HCT116 (cell line): ENCODE measurements at regions not wholly inside any gene's neighbourhood (a gene's known extent, or its start where the extent isn't known, plus 50 kb on each side); places are given as distances from the start of the nearest gene placed in this dataset.

Experiments used
- ATAC-seq: fragments of 200-7000 bp; cut with Tn5 transposase; 2 replicates; pipeline ENCODE4 v1.9.1; 2020; ENCODE audit warnings: mild to moderate bottlenecking, moderate library complexity
- BruUV-seq: library from RNA; stranded (reverse); fragments of 400-500 nt; replicated peaks from 2 replicates; lab custom pipeline; 2021; lab: Mats Ljungman, UMichigan
- CTCF ChIA-PET: fragments of 300-600 bp; sonication (Branson Sonifier 250); formaldehyde crosslinking; loops from one replicate; lab custom pipeline; 2021; ENCODE audit warnings: antibody characterized with exemption; lab: Charles Lee
- POLR2A ChIA-PET: fragments of 300-600, 350-600 bp; sonication (Branson Sonifier 250); formaldehyde crosslinking; loops from one replicate; lab custom pipeline; 2021; ENCODE audit warnings: antibody characterized with exemption; lab: Charles Lee
- RAD21 ChIA-PET, 2 experiments: fragments of 300-600 bp; sonication (Branson Sonifier 250); formaldehyde crosslinking; loops; one replicate each; lab custom pipeline; 2023; ENCODE audit warnings: low total read pairs in 2 of 2; ENCODE audit not compliant: uncharacterized antibody in 2 of 2, unreplicated experiment in 2 of 2, low non-redundant PET in 1 of 2; lab: Charles Lee
- DNase-seq: peaks from one replicate; pipeline ENCODE4 v3.0.0-alpha.2; 2010; ENCODE audit warnings: low read depth, low spot score
- H2AFZ ChIP-seq: fragments of 200-600 bp; shearing (Covaris generic), sonication (generic); 2 replicates; pipeline ENCODE4 v1.6.1; 2017; ENCODE audit warnings: low read depth, mixed run types, mixed read lengths, antibody characterized with exemption, low read length; ENCODE audit not compliant: poor library complexity, severe bottlenecking
- H3K27ac ChIP-seq: 2 replicates; pipeline ENCODE4 v1.5.1; 2012; ENCODE audit warnings: low read depth, low read length
- H3K27me3 ChIP-seq: fragments of 200-600 bp; sonication (generic); 2 replicates; pipeline ENCODE4 v1.6.1; 2016; ENCODE audit warnings: mixed run types, low read length, mixed read lengths; ENCODE audit not compliant: insufficient read depth
- H3K36me3 ChIP-seq, 2 experiments: fragments of 200-500 bp in 1 of 2; fragments of 200-600 bp in 1 of 2; sonication (Bioruptor generic) in 1 of 2; sonication (generic) in 1 of 2; 2 replicates each; pipeline versions ENCODE4 v1.5.1 to v1.6.1; 2014 to 2016; ENCODE audit warnings: low read length in 2 of 2, inconsistent platforms in 1 of 2, mixed read lengths in 1 of 2, mixed run types in 1 of 2; ENCODE audit not compliant: insufficient read depth in 2 of 2, control insufficient read depth in 1 of 2
- H3K4me1 ChIP-seq, 2 experiments: fragments of 200-600 bp in 1 of 2; sonication (generic) in 1 of 2; 2 replicates each; pipeline versions ENCODE4 v1.5.1 to v1.6.1; 2012 to 2017; ENCODE audit warnings: low read length in 2 of 2, inconsistent platforms in 1 of 2, mild to moderate bottlenecking in 1 of 2, mixed read lengths in 1 of 2, mixed run types in 1 of 2, moderate library complexity in 1 of 2; ENCODE audit not compliant: insufficient read depth in 2 of 2, control insufficient read depth in 1 of 2
- H3K4me2 ChIP-seq: fragments of 200-600 bp; sonication (generic); 2 replicates; pipeline ENCODE4 v1.6.1; 2017; ENCODE audit warnings: mixed run types, low read length, mixed read lengths
- H3K4me3 ChIP-seq, 2 experiments: fragments of 200-600 bp in 1 of 2; sonication (generic) in 1 of 2; replicated peaks in 1 of 2; 2 replicates each; pipeline ENCODE4 v1.5.1; 2011 to 2016; ENCODE audit warnings: low read length in 2 of 2, control low read depth in 1 of 2, low read depth in 1 of 2, mild to moderate bottlenecking in 1 of 2, mixed read lengths in 1 of 2, mixed run types in 1 of 2
- H3K79me2 ChIP-seq: fragments of 200-600 bp; sonication (generic); 2 replicates; pipeline ENCODE4 v1.6.1; 2017; ENCODE audit warnings: mild to moderate bottlenecking, mixed run types, low read length, moderate library complexity, mixed read lengths; ENCODE audit not compliant: insufficient read depth
- H3K9ac ChIP-seq: fragments of 200-600 bp; sonication (generic); 2 replicates; pipeline ENCODE4 v1.6.1; 2016; ENCODE audit warnings: low read length, mixed read lengths
- H3K9me2 ChIP-seq: fragments of 200-600 bp; sonication (generic), shearing (Covaris generic); 2 replicates; pipeline ENCODE4 v1.6.1; 2017; ENCODE audit warnings: mixed run types, mild to moderate bottlenecking, moderate library complexity; ENCODE audit not compliant: insufficient read depth
- H3K9me3 ChIP-seq, 2 experiments: fragments of 200-500 bp in 1 of 2; fragments of 200-600 bp in 1 of 2; sonication (Bioruptor generic) in 1 of 2; sonication (generic) in 1 of 2; 2 replicates each; pipeline ENCODE4 v1.6.1; 2014 to 2017; ENCODE audit warnings: low read length in 2 of 2, mixed read lengths in 2 of 2, inconsistent platforms in 1 of 2, low read depth in 1 of 2, mild to moderate bottlenecking in 1 of 2, mixed run types in 1 of 2, moderate library complexity in 1 of 2; ENCODE audit not compliant: control insufficient read depth in 1 of 2, insufficient read depth in 1 of 2
- H4K20me1 ChIP-seq: fragments of 200-600 bp; sonication (generic), shearing (Covaris generic); 2 replicates; pipeline ENCODE4 v1.6.1; 2017; ENCODE audit warnings: mixed run types, mild to moderate bottlenecking, moderate library complexity; ENCODE audit not compliant: insufficient read depth
- CEBPB ChIP-seq: IDR thresholded peaks from 2 replicates; pipeline ENCODE4 v1.6.1; 2012; ENCODE audit warnings: low read depth
- ELF1 ChIP-seq: IDR thresholded peaks from 2 replicates; pipeline ENCODE4 v1.6.1; 2012; ENCODE audit warnings: low read depth, borderline replicate concordance
- POLR2A ChIP-seq: IDR thresholded peaks from 2 replicates; pipeline ENCODE4 v1.7.0; 2011; ENCODE audit warnings: borderline replicate concordance; ENCODE audit not compliant: insufficient read depth, insufficient read length; ENCODE audit errors: extremely low read depth
- RAD21 ChIP-seq: IDR thresholded peaks from 2 replicates; pipeline ENCODE4 v1.6.1; 2012; ENCODE audit warnings: low read depth, mild to moderate bottlenecking
- SIN3A ChIP-seq: IDR thresholded peaks from 2 replicates; pipeline ENCODE4 v1.6.1; 2012; ENCODE audit warnings: low read depth
- TCF7L2 ChIP-seq: IDR thresholded peaks from 2 replicates; pipeline ENCODE4 v1.7.0; 2011; ENCODE audit warnings: borderline replicate concordance, inconsistent platforms; ENCODE audit not compliant: insufficient read depth, insufficient read length; ENCODE audit errors: extremely low read depth
- intact Hi-C: fragments of 100-400 bp; cut with micrococcal nuclease; formaldehyde crosslinking; loops from 2 replicates; pipeline ENCODE4 v1.10.0; 2022

DNA sequence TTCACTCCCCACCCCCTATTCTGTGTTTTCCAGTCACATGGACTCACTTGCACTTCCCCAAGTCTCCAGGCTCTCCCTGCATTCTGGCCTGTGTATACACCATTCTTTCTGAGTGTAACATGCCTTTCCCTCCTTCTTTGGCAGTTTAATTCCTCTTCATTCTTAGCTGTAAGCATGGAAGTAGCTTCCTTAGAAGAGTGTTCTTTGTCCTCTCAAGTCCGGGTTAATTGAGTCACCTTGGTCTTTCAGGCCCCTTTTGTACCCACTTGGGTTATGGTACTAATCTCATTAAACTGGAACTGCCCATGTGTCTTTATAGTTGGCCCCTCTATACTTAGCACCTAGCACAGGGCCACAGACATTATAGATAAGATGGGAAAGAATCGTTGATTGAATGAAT lies 525.3 kb upstream of the ADGRL4 start:
- Histone ChIP-seq H3K27me3 (no peaks in the 10 kb centered on the region), H3K4me3 (no peak overlapping the region), H2AFZ (no peak overlapping the region), H3K79me2 (no peaks in the 10 kb centered on the region), H3K9me2 (no peaks in the 10 kb centered on the region), H3K9me3 (no peaks in the 10 kb centered on the region), H3K4me1 (no peaks in the 10 kb centered on the region), H3K9ac (no peak overlapping the region), H3K4me2 (no peak overlapping the region), H3K36me3 (no peaks in the 10 kb centered on the region), H3K27ac (no peak overlapping the region), H4K20me1 (no peaks in the 10 kb centered on the region; the same call in 1 of the 2 replicates)
- TF ChIP-seq ELF1 = no peak
- no peak for TF ChIP-seq CEBPB
- ATAC-seq (no peak), DNase-seq (no peak)
- CTCF ChIA-PET = no interaction called here
- POLR2A ChIA-PET = no interaction called here
- BruUV-seq = no TSS peak
- RAD21 ChIA-PET = no interaction called here
- intact Hi-C loops = no loop called here

DNA sequence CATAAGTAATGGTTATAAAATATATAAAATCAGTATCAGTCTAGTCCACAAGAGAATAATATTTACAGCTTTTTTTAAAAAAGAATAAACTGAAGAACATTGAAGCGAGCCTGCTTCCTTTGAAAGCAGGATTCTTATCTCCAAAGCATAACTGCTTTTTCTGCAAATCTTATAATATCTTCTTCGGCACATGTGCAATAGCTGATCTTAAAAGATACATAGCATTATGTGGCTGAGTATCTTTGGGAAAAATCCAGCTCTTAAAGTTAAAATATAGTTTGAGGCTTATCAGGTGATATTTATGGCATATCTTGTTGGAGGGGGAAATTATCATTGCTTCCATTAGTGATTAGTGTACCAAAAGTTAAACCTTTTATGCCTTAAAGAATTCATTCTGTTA lies 523.9 kb upstream of the ADGRL4 start:
- POLR2A ChIA-PET = no interaction called here
- no peaks in the 10 kb centered on the region for H3K4me1 ChIP-seq
- no peaks in the 10 kb centered on the region for H3K36me3 ChIP-seq
- no peak overlapping the region for H3K9ac ChIP-seq
- no peak overlapping the region for H3K4me2 ChIP-seq
- no TSS peak for BruUV-seq
- RAD21 ChIA-PET = no interaction called here
- H3K79me2 ChIP-seq = no peaks in the 10 kb centered on the region
- DNase-seq (no peak), ATAC-seq (no peak)
- CTCF ChIA-PET = no interaction called here
- no peaks in the 10 kb centered on the region for H3K9me3 ChIP-seq
- intact Hi-C loops = no loop called here
- H3K4me3 ChIP-seq = no peak overlapping the region
- no peak overlapping the region for H2AFZ ChIP-seq
- H3K27me3 ChIP-seq = no peaks in the 10 kb centered on the region
- H3K9me2 ChIP-seq = no peaks in the 10 kb centered on the region
- TF ChIP-seq RAD21 (no peak), SIN3A (no peak), POLR2A (no peak), TCF7L2 (no peak)
- no peaks in the 10 kb centered on the region for H4K20me1 ChIP-seq
- no peak overlapping the region for H3K27ac ChIP-seq
